HepG2 (cell line): ENCODE measurements at regions not wholly inside any gene's neighbourhood (a gene's known extent, or its start where the extent isn't known, plus 50 kb on each side); places are given as distances from the start of the nearest gene placed in this dataset.
A peak's percentile ranks its signal among the peaks of the same experiment; 100 is the strongest.

ENCODE experiments used
- ARID2 ChIP-seq: sonication (generic); formaldehyde crosslinking; IDR thresholded peaks from 2 replicates; pipeline ENCODE4 v1.8.1; 2022; ENCODE audit warnings: mild to moderate bottlenecking, missing genetic modification reagents, borderline replicate concordance
- CBX5 ChIP-seq: sonication (generic); formaldehyde crosslinking; IDR thresholded peaks from 2 replicates; pipeline ENCODE4 v1.4.0; 2020; ENCODE audit warnings: missing genetic modification reagents, borderline replicate concordance
- CHCHD3 ChIP-seq: sonication (generic); formaldehyde crosslinking; IDR thresholded peaks from 2 replicates; pipeline ENCODE4 v1.8.0; 2022; ENCODE audit warnings: mild to moderate bottlenecking, missing genetic modification reagents, moderate library complexity
- DMAP1 ChIP-seq: IDR thresholded peaks from 2 replicates; pipeline ENCODE4 v1.6.1; 2016
- ETV6 ChIP-seq: sonication (generic); formaldehyde crosslinking; conservative IDR thresholded peaks from 2 replicates; pipeline ENCODE4 v1.4.0; 2020; ENCODE audit warnings: missing genetic modification reagents
- GMEB1 ChIP-seq: sonication (generic); formaldehyde crosslinking; IDR thresholded peaks from 2 replicates; pipeline ENCODE4 v1.5.1; 2020; ENCODE audit warnings: missing genetic modification reagents, mild to moderate bottlenecking, borderline replicate concordance
- KLF12 ChIP-seq: sonication (generic); formaldehyde crosslinking; IDR thresholded peaks from 2 replicates; pipeline ENCODE4 v1.4.0; 2020; ENCODE audit warnings: missing genetic modification reagents, borderline replicate concordance
- MBD4 ChIP-seq: IDR thresholded peaks from 2 replicates; pipeline ENCODE4 v1.6.1; 2012; ENCODE audit warnings: low read length, inconsistent platforms, borderline replicate concordance
- NFAT5 ChIP-seq: sonication (generic); formaldehyde crosslinking; IDR thresholded peaks from 2 replicates; pipeline ENCODE4 v1.4.0; 2020; ENCODE audit warnings: missing genetic modification reagents
- PPARG ChIP-seq: conservative IDR thresholded peaks from 2 replicates; pipeline ENCODE4 v1.6.1; 2016; ENCODE audit warnings: missing biosample characterization, missing genetic modification reagents
- SP2 ChIP-seq: sonication (generic); formaldehyde crosslinking; IDR thresholded peaks from 2 replicates; pipeline ENCODE4 v1.5.1; 2020; ENCODE audit warnings: mild to moderate bottlenecking, missing genetic modification reagents
- SSRP1 ChIP-seq: IDR thresholded peaks from 2 replicates; pipeline ENCODE4 v1.6.1; 2016; ENCODE audit warnings: control low read depth
- TFDP2 ChIP-seq: sonication (generic); formaldehyde crosslinking; IDR thresholded peaks from 2 replicates; pipeline ENCODE4 v1.4.0; 2020; ENCODE audit warnings: missing genetic modification reagents
- ZBTB34 ChIP-seq: sonication (generic); formaldehyde crosslinking; IDR thresholded peaks from 2 replicates; pipeline ENCODE4 v1.8.0; 2022; ENCODE audit warnings: mild to moderate bottlenecking, missing genetic modification reagents
- ZKSCAN1 ChIP-seq: fragments of 150-350 bp; IDR thresholded peaks from 2 replicates; pipeline ENCODE4 v1.6.1; 2014; ENCODE audit warnings: low read length
- ZNF253 ChIP-seq: sonication (generic); formaldehyde crosslinking; IDR thresholded peaks from 2 replicates; pipeline ENCODE4 v1.8.0; 2022; ENCODE audit warnings: mild to moderate bottlenecking, missing genetic modification reagents, borderline replicate concordance
- ZNF367 ChIP-seq: sonication (generic); formaldehyde crosslinking; IDR thresholded peaks from 2 replicates; pipeline ENCODE4 v1.4.0; 2020; ENCODE audit warnings: missing genetic modification reagents, borderline replicate concordance
- ZNF510 ChIP-seq: sonication (generic); formaldehyde crosslinking; IDR thresholded peaks from 2 replicates; pipeline ENCODE4 v1.4.0; 2020; ENCODE audit warnings: low read depth, mild to moderate bottlenecking, missing genetic modification reagents
- TF ChIP-seq, protein P1 (sequence below): sonication (generic); formaldehyde crosslinking; IDR thresholded peaks from 2 replicates; pipeline ENCODE4 v1.5.1; 2020; ENCODE audit warnings: mild to moderate bottlenecking, missing genetic modification reagents, moderate library complexity

GRCh38 chr4:123545667-123546572, 149.3 kb downstream of the SPRY1 start (continued):
- TF ChIP-seq ARID2 = no peak
- peak; percentile 66 for TF ChIP-seq DMAP1 (CRISPR knock-in tag)
- TF ChIP-seq ZKSCAN1 = no peak
- no peak for TF ChIP-seq GMEB1 (CRISPR knock-in tag)
- TF ChIP-seq, protein P1, sequence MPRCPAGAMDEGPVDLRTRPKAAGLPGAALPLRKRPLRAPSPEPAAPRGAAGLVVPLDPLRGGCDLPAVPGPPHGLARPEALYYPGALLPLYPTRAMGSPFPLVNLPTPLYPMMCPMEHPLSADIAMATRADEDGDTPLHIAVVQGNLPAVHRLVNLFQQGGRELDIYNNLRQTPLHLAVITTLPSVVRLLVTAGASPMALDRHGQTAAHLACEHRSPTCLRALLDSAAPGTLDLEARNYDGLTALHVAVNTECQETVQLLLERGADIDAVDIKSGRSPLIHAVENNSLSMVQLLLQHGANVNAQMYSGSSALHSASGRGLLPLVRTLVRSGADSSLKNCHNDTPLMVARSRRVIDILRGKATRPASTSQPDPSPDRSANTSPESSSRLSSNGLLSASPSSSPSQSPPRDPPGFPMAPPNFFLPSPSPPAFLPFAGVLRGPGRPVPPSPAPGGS (CRISPR knock-in tag) = no peak
- TF ChIP-seq CBX5 (CRISPR knock-in tag) = no peak
- no peak for TF ChIP-seq KLF12 (CRISPR knock-in tag)
- no peak for TF ChIP-seq ZNF367
- no peak for TF ChIP-seq TFDP2 (CRISPR knock-in tag)
- no peak for TF ChIP-seq MBD4
- no peak for TF ChIP-seq ETV6 (CRISPR knock-in tag)
- TF ChIP-seq ZBTB34 (CRISPR knock-in tag) = no peak
- no peak for TF ChIP-seq NFAT5 (CRISPR knock-in tag)
- no peak for TF ChIP-seq ZNF510 (CRISPR knock-in tag)
- TF ChIP-seq SP2 (CRISPR knock-in tag) = no peak
- no peak for TF ChIP-seq ZNF253 (CRISPR knock-in tag)
- TF ChIP-seq SSRP1 (CRISPR knock-in tag) = no peak
- peak; percentile 56 for TF ChIP-seq PPARG (CRISPR knock-in tag)
- TF ChIP-seq CHCHD3 (CRISPR knock-in tag) = no peak
